ENCODE measurements at regions not wholly inside any gene's neighbourhood (a gene's known extent, or its start where the extent isn't known, plus 50 kb on each side); places are given as distances from the start of the nearest gene placed in this dataset.

- TF ChIP-seq MXD4 (CRISPR knock-in tag; IDR thresholded peaks at IDR 0.05; ENCODE audit: borderline replicate concordance) (no peak), ZNF219 (CRISPR knock-in tag; IDR thresholded peaks at IDR 0.05; ENCODE audit: borderline replicate concordance) (no peak), CTCF (IDR thresholded peaks at IDR 0.05) (no peak), SP1 (CRISPR knock-in tag; conservative IDR thresholded peaks at IDR 0.05) (no peak), ZNF396 (CRISPR knock-in tag; IDR thresholded peaks at IDR 0.05; ENCODE audit: borderline replicate concordance) (no peak), NFATC4 (CRISPR knock-in tag; IDR thresholded peaks at IDR 0.05) (no peak), ZNF232 (CRISPR knock-in tag; IDR thresholded peaks at IDR 0.05) (no peak), ARID4B (CRISPR knock-in tag; IDR thresholded peaks at IDR 0.05; ENCODE audit: borderline replicate concordance) (no peak), ESRRA (CRISPR knock-in tag; IDR thresholded peaks at IDR 0.05; ENCODE audit: borderline replicate concordance) (no peak), CREM (CRISPR knock-in tag; IDR thresholded peaks at IDR 0.05) (no peak)
Measured at GRCh38 chr5:173515526-173515925, 100.9 kb downstream of the BOD1 start.

Data from WTC11 (cell line).